HepG2 (cell line): ENCODE measurements at regions not wholly inside any gene's neighbourhood (a gene's known extent, or its start where the extent isn't known, plus 50 kb on each side); places are given as distances from the start of the nearest gene placed in this dataset.

ENCODE experiments used
- ATAC-seq: fragments of 200-7000 bp; cut with Tn5 transposase; 3 replicates; pipeline ENCODE4 v1.9.1; 2020; ENCODE audit warnings: mild to moderate bottlenecking, moderate library complexity
- BruUV-seq: library from RNA; stranded (reverse); fragments of 400-500 nt; replicated peaks from 2 replicates; lab custom pipeline; 2021; lab: Mats Ljungman, UMichigan
- CTCF ChIA-PET: fragments of 300-600 bp; formaldehyde crosslinking; extraction: SDS; loops from one replicate; lab custom pipeline; 2021; ENCODE audit warnings: low total read pairs, inconsistent platforms, low intra/inter-chr PET ratio; lab: Yijun Ruan, JAX
- POLR2A ChIA-PET: fragments of 350-600 bp; sonication (Branson Sonifier 250); formaldehyde crosslinking; loops from one replicate; lab custom pipeline; 2020; ENCODE audit warnings: antibody characterized with exemption, inconsistent platforms; lab: Yijun Ruan, JAX
- DNase-seq: peaks from one replicate; pipeline ENCODE4 v3.0.0-alpha.2; 2015; ENCODE audit warnings: low spot score
- FAIRE-seq: peaks from 3 replicates; lab custom pipeline; 2011; peaks lifted over from hg19 to GRCh38; lab: Jason Lieb, UNC
- H2AFZ ChIP-seq: one replicate; pipeline ENCODE4 v1.6.1; 2011; ENCODE audit warnings: low read length, inconsistent platforms
- H3K27ac ChIP-seq: fragments of 300-600 bp; 3 replicates; pipeline ENCODE4 v1.8.0; 2011; ENCODE audit warnings: mixed run types, mild to moderate bottlenecking, mixed read lengths, low read length, inconsistent platforms; ENCODE audit not compliant: insufficient read depth; ENCODE audit errors: extremely low read length
- H3K27me3 ChIP-seq, 2 experiments: fragments of 200-600 bp in 1 of 2; 2 replicates in 1 of 2; 3 replicates in 1 of 2; pipeline versions ENCODE4 v1.6.0 to v1.8.0; 2011; ENCODE audit warnings: low read length in 2 of 2, mild to moderate bottlenecking in 2 of 2, moderate library complexity in 2 of 2, inconsistent platforms in 1 of 2; ENCODE audit not compliant: insufficient read depth in 2 of 2, control insufficient read depth in 1 of 2
- H3K36me3 ChIP-seq, 2 experiments: fragments of 200-600 bp in 1 of 2; replicated peaks in 1 of 2; 2 replicates in 1 of 2; 3 replicates in 1 of 2; pipeline versions ENCODE4 v1.5.1 to v1.8.0; 2011; ENCODE audit warnings: low read length in 2 of 2, inconsistent platforms in 1 of 2; ENCODE audit not compliant: insufficient read depth in 2 of 2, control insufficient read depth in 1 of 2
- H3K4me1 ChIP-seq: 2 replicates; pipeline ENCODE4 v1.5.1; 2012; ENCODE audit warnings: low read length, inconsistent platforms; ENCODE audit not compliant: insufficient read depth
- H3K4me2 ChIP-seq: 2 replicates; pipeline ENCODE4 v1.6.0; 2011; ENCODE audit warnings: low read depth, low read length, inconsistent platforms
- H3K4me3 ChIP-seq, 3 experiments: fragments of 200-600 bp in 1 of 3; sonication (generic), shearing (Covaris generic) in 1 of 3; replicated peaks in 1 of 3; 2 replicates each; pipeline ENCODE4 v1.5.1; 2011 to 2016; ENCODE audit warnings: low read length in 3 of 3, inconsistent platforms in 2 of 3, low read depth in 2 of 3, mild to moderate bottlenecking in 2 of 3, control low read depth in 1 of 3, mixed read lengths in 1 of 3; ENCODE audit not compliant: insufficient read depth in 1 of 3
- H3K79me2 ChIP-seq: one replicate; pipeline ENCODE4 v1.6.1; 2011; ENCODE audit warnings: low read length, inconsistent platforms; ENCODE audit not compliant: insufficient read depth
- H3K9ac ChIP-seq: 2 replicates; pipeline ENCODE4 v1.6.0; 2011; ENCODE audit warnings: mild to moderate bottlenecking, low read depth, low read length, inconsistent platforms; ENCODE audit not compliant: insufficient read depth
- H3K9me3 ChIP-seq: 2 replicates; pipeline ENCODE4 v1.5.1; 2012; ENCODE audit warnings: mild to moderate bottlenecking, low read length
- H4K20me1 ChIP-seq: 2 replicates; pipeline ENCODE4 v1.6.0; 2011; ENCODE audit warnings: inconsistent platforms, mild to moderate bottlenecking, low read length, moderate library complexity; ENCODE audit not compliant: insufficient read depth
- ATM ChIP-seq: fragments of 450-650 bp; IDR thresholded peaks from 2 replicates; pipeline ENCODE4 v1.7.1; 2017; ENCODE audit warnings: mild to moderate bottlenecking, borderline replicate concordance
- CENPBD1 ChIP-seq: sonication (generic); formaldehyde crosslinking; IDR thresholded peaks from 2 replicates; pipeline ENCODE4 v1.8.0; 2022; ENCODE audit warnings: missing genetic modification reagents, low read depth, mild to moderate bottlenecking, borderline replicate concordance
- FUBP1 ChIP-seq: sonication (generic); formaldehyde crosslinking; IDR thresholded peaks from 2 replicates; pipeline ENCODE4 v1.5.1; 2020; ENCODE audit warnings: missing genetic modification reagents, mild to moderate bottlenecking, borderline replicate concordance
- GFI1 ChIP-seq: sonication (generic); formaldehyde crosslinking; IDR thresholded peaks from 2 replicates; pipeline ENCODE4 v1.5.0; 2020; ENCODE audit warnings: missing genetic modification reagents, mild to moderate bottlenecking, borderline replicate concordance
- GTF2F1 ChIP-seq: fragments of 150-350 bp; IDR thresholded peaks from 2 replicates; pipeline ENCODE4 v1.6.1; 2014; ENCODE audit warnings: low read length
- KMT2B ChIP-seq: IDR thresholded peaks from 2 replicates; pipeline ENCODE4 v1.6.1; 2016; ENCODE audit warnings: missing genetic modification reagents, missing compliant biosample characterization
- MLLT10 ChIP-seq: sonication (generic); formaldehyde crosslinking; IDR thresholded peaks from 2 replicates; pipeline ENCODE4 v1.4.0; 2020; ENCODE audit warnings: missing genetic modification reagents
- NFE2L1 ChIP-seq: sonication (generic); formaldehyde crosslinking; IDR thresholded peaks from 2 replicates; pipeline ENCODE4 v1.4.0; 2020; ENCODE audit warnings: missing genetic modification reagents, mild to moderate bottlenecking, borderline replicate concordance
- PLRG1 ChIP-seq: fragments of 450-650 bp; conservative IDR thresholded peaks from 2 replicates; pipeline ENCODE4 v1.6.1; 2016
- RARA ChIP-seq: IDR thresholded peaks from 2 replicates; pipeline ENCODE4 v1.6.1; 2016; ENCODE audit warnings: missing genetic modification reagents, missing compliant biosample characterization
- SPEN ChIP-seq: sonication (generic); formaldehyde crosslinking; IDR thresholded peaks from 2 replicates; pipeline ENCODE4 v1.5.1; 2020; ENCODE audit warnings: low read depth, mild to moderate bottlenecking, missing genetic modification reagents
- TBX2 ChIP-seq: sonication (generic); formaldehyde crosslinking; IDR thresholded peaks from 2 replicates; pipeline ENCODE4 v1.5.0; 2020; ENCODE audit warnings: missing genetic modification reagents, mild to moderate bottlenecking, borderline replicate concordance
- TCF7 ChIP-seq: sonication (generic); IDR thresholded peaks from 2 replicates; pipeline ENCODE4 v1.6.1; 2016; ENCODE audit warnings: antibody characterized with exemption, low read depth
- ZNF17 ChIP-seq: sonication (generic); formaldehyde crosslinking; IDR thresholded peaks from 2 replicates; pipeline ENCODE4 v1.5.0; 2020; ENCODE audit warnings: mild to moderate bottlenecking, missing genetic modification reagents
- ZNF224 ChIP-seq: sonication (generic); formaldehyde crosslinking; IDR thresholded peaks from 2 replicates; pipeline ENCODE4 v1.5.0; 2020; ENCODE audit warnings: mild to moderate bottlenecking, missing genetic modification reagents
- ZNF343 ChIP-seq: sonication (generic); formaldehyde crosslinking; IDR thresholded peaks from 2 replicates; pipeline ENCODE4 v1.4.0; 2020; ENCODE audit warnings: mild to moderate bottlenecking, missing genetic modification reagents
- ZNF619 ChIP-seq: sonication (generic); formaldehyde crosslinking; IDR thresholded peaks from 2 replicates; pipeline ENCODE4 v1.4.0; 2020; ENCODE audit warnings: mild to moderate bottlenecking, missing genetic modification reagents
- ZNF75D ChIP-seq: sonication (generic); formaldehyde crosslinking; IDR thresholded peaks from 2 replicates; pipeline ENCODE4 v1.8.1; 2023; ENCODE audit warnings: missing genetic modification reagents, mild to moderate bottlenecking, borderline replicate concordance
- ZSCAN31 ChIP-seq: sonication (generic); formaldehyde crosslinking; IDR thresholded peaks from 2 replicates; pipeline ENCODE4 v1.5.0; 2020; ENCODE audit warnings: low read depth, mild to moderate bottlenecking, missing genetic modification reagents
- WGBS: methylation state at CpG from one replicate; pipeline ENCODE4 v1.1.6; 2017; ENCODE audit warnings: low lambda C conversion rate; 5-methylcytosine and 5-hydroxymethylcytosine counted together
- in situ Hi-C: cut with HindIII; loops from 2 replicates; pipeline ENCODE4 v1.10.0; 2017; ENCODE audit warnings: low pct_unique_long_range_greater_than_20kb; ENCODE audit not compliant: extremely low pct_ligation_motif_present
- intact Hi-C: fragments of 100-400 bp; cut with micrococcal nuclease; formaldehyde crosslinking; loops from one replicate; pipeline ENCODE4 v1.10.0; 2022; ENCODE audit not compliant: unreplicated experiment

- H3K27ac ChIP-seq: no peak overlapping the region
- H4K20me1 ChIP-seq: no peaks in the 10 kb centered on the region
- H3K4me2 ChIP-seq: no peak overlapping the region
- no peak for ATAC-seq
- in situ Hi-C loops (no loop called here), intact Hi-C loops (no loop called here)
- H3K9me3 ChIP-seq: no peaks in the 10 kb centered on the region
- ChIA-PET CTCF (no interaction called here), POLR2A (no interaction called here)
- no peaks in the 10 kb centered on the region for H3K27me3 ChIP-seq
- H3K79me2 ChIP-seq: no peaks in the 10 kb centered on the region
- H2AFZ ChIP-seq: no peak overlapping the region
- TF ChIP-seq ZNF343 (CRISPR knock-in tag) (no peak), SPEN (CRISPR knock-in tag) (no peak), RARA (no peak), ZSCAN31 (CRISPR knock-in tag) (no peak), PLRG1 (no peak), ZNF224 (CRISPR knock-in tag) (no peak), ZNF619 (CRISPR knock-in tag) (no peak), FUBP1 (CRISPR knock-in tag) (no peak), CENPBD1 (CRISPR knock-in tag) (no peak), ZNF17 (CRISPR knock-in tag) (no peak), ZNF75D (CRISPR knock-in tag) (no peak), KMT2B (CRISPR knock-in tag) (no peak), MLLT10 (CRISPR knock-in tag) (no peak), GTF2F1 (no peak), GFI1 (CRISPR knock-in tag) (no peak), TBX2 (CRISPR knock-in tag) (no peak), ATM (no peak), NFE2L1 (no peak), TCF7 (no peak)
- WGBS: 77% methylated on average over 2 of the region's 2 CpGs
- FAIRE-seq: no peak
- no TSS peak for BruUV-seq
- no peak overlapping the region for H3K4me3 ChIP-seq
- no peaks in the 10 kb centered on the region for H3K4me1 ChIP-seq
- no peak for DNase-seq
- H3K9ac ChIP-seq: no peak overlapping the region
- H3K36me3 ChIP-seq: no peaks in the 10 kb centered on the region
Measured at GRCh38 chr18:34084635-34085034, 140.1 kb downstream of the NOL4 start.
